GM21723 (cell line): ENCODE measurements at regions not wholly inside any gene's neighbourhood (a gene's known extent, or its start where the extent isn't known, plus 50 kb on each side); places are given as distances from the start of the nearest gene placed in this dataset.
"Not testable (repeated sequence)": the region's sequence is repeated elsewhere in the genome, so short reads cannot be mapped to it uniquely, and the experiment has no call there.

Experiments
- ATAC-seq: cut with Tn5 transposase; IDR thresholded peaks from one replicate; pipeline ENCODE4 v1.9.1; 2021; ENCODE audit warnings: mild to moderate bottlenecking, moderate library complexity; ENCODE audit not compliant: unreplicated experiment

- ATAC-seq, result no peak
These were observed 612.1 kb downstream of the VGLL3 start for GRCh38 chr3:86378829-86379228.

- not testable (repeated sequence) for ATAC-seq
These were observed 655.4 kb downstream of the VGLL3 start for GRCh38 chr3:86335566-86335965.

- ATAC-seq, result no peak
These were observed 657.3 kb downstream of the VGLL3 start for GRCh38 chr3:86333636-86334035.

- ATAC-seq, result no peak
These were observed 687.0 kb downstream of the VGLL3 start for GRCh38 chr3:86303935-86304334.

- no peak for ATAC-seq
These were observed 708.7 kb downstream of the VGLL3 start for GRCh38 chr3:86282106-86282787.

GRCh38 chr3:86269364-86270155 is 721.4 kb downstream of the VGLL3 start:
- no peak for ATAC-seq

GRCh38 chr3:86257955-86258641 is 732.9 kb downstream of the VGLL3 start:
- no peak for ATAC-seq

- no peak for ATAC-seq
These were observed 736.5 kb downstream of the VGLL3 start for GRCh38 chr3:86254480-86254879.

- ATAC-seq, result no peak
These were observed 739.2 kb downstream of the VGLL3 start for GRCh38 chr3:86251781-86252180.

GRCh38 chr3:86249833-86250232 is 741.1 kb downstream of the VGLL3 start:
- no peak for ATAC-seq

- ATAC-seq, result no peak
These were observed 745.6 kb downstream of the VGLL3 start for GRCh38 chr3:86245360-86245759.

- ATAC-seq, result no peak
These were observed 746.0 kb downstream of the VGLL3 start for GRCh38 chr3:86244905-86245304.

- no peak for ATAC-seq
These were observed 751.0 kb downstream of the VGLL3 start for GRCh38 chr3:86239946-86240345.

GRCh38 chr3:86234506-86235254 is 756.3 kb downstream of the VGLL3 start:
- ATAC-seq, result no peak

- no peak for ATAC-seq
These were observed 760.2 kb downstream of the VGLL3 start for GRCh38 chr3:86230762-86231161.

GRCh38 chr3:86229775-86230094 is 761.2 kb downstream of the VGLL3 start:
- ATAC-seq, result no peak

- no peak for ATAC-seq
These were observed 761.7 kb downstream of the VGLL3 start for GRCh38 chr3:86229086-86229774.

- ATAC-seq, result no peak
These were observed 762.8 kb downstream of the VGLL3 start for GRCh38 chr3:86228101-86228500.

GRCh38 chr3:86225461-86225860 is 765.5 kb downstream of the VGLL3 start:
- ATAC-seq, result no peak

- no peak for ATAC-seq
These were observed 769.3 kb downstream of the VGLL3 start for GRCh38 chr3:86221601-86222000.

- ATAC-seq, result no peak
These were observed 782.2 kb downstream of the VGLL3 start for GRCh38 chr3:86208772-86209171.
